Heart right ventricle (tissue), 16 donors: ENCODE measurements at regions not wholly inside any gene's neighbourhood (a gene's known extent, or its start where the extent isn't known, plus 50 kb on each side); places are given as distances from the start of the nearest gene placed in this dataset.

ENCODE experiments used
- ATAC-seq, 8 donors: fragments of 200-7000 bp; cut with Tn5 transposase; one replicate each; pipeline ENCODE4 v1.9.1; 2020; ENCODE audit warnings: mild to moderate bottlenecking in 8 of 8, moderate library complexity in 8 of 8, moderate number of reproducible peaks in 1 of 8
- DNase-seq, 2 donors: peaks; one replicate each; pipeline ENCODE4 v3.0.0-alpha.2; 2020
- H3K27ac ChIP-seq, 10 donors: fragments of 200-600 bp; sonication (generic) in 2 of 10; one replicate each; pipeline versions ENCODE4 v1.5.0 to v1.8.0; 2020 to 2022; ENCODE audit warnings: mild to moderate bottlenecking in 3 of 10
- H3K27me3 ChIP-seq, 7 donors: fragments of 200-600 bp; one replicate each; pipeline ENCODE4 v1.8.0; 2021 to 2022; ENCODE audit warnings: mild to moderate bottlenecking in 2 of 7
- H3K36me3 ChIP-seq, 9 donors: fragments of 200-600 bp; sonication (generic) in 1 of 9; one replicate each; pipeline versions ENCODE4 v1.5.0 to v1.8.0; 2020 to 2022; ENCODE audit warnings: mild to moderate bottlenecking in 2 of 9
- H3K4me1 ChIP-seq, 9 donors: fragments of 200-600 bp; sonication (generic) in 1 of 9; one replicate each; pipeline versions ENCODE4 v1.5.0 to v1.8.0; 2020 to 2022; ENCODE audit warnings: mild to moderate bottlenecking in 4 of 9
- H3K4me3 ChIP-seq, 10 donors: fragments of 200-600 bp; sonication (generic) in 2 of 10; one replicate each; pipeline versions ENCODE4 v1.5.0 to v1.8.0; 2020 to 2022; ENCODE audit warnings: mild to moderate bottlenecking in 7 of 10, moderate library complexity in 2 of 10
- H3K9me3 ChIP-seq, 11 donors: fragments of 200-600 bp in 10 of 11; sonication (generic) in 2 of 11; one replicate each; pipeline versions ENCODE4 v1.5.0 to v1.8.0; 2013 to 2022; ENCODE audit warnings: mild to moderate bottlenecking in 2 of 11, control low read depth in 1 of 11, moderate library complexity in 1 of 11
- CTCF ChIP-seq, 9 donors: fragments of 200-600 bp; sonication (generic) in 2 of 9; IDR thresholded peaks; one replicate each; pipeline versions ENCODE4 v1.5.0 to v1.8.0; 2021 to 2022; ENCODE audit warnings: antibody characterized with exemption in 9 of 9, mild to moderate bottlenecking in 5 of 9, moderate library complexity in 1 of 9
- WGBS, 2 donors: extraction: QIAGEN DNeasy Blood & Tissue Kit; methylation state at CpG; one replicate each; pipeline ENCODE4 v1.1.7; 2013; ENCODE audit warnings: inconsistent platforms in 1 of 2; 5-methylcytosine and 5-hydroxymethylcytosine counted together
- intact Hi-C, 10 donors: fragments of 100-400 bp; cut with DNase I; formaldehyde crosslinking; loops; one replicate each; pipeline versions ENCODE4 v1.11.1 to v1.14.2; 2022
- donor health status: Arrhythmogenic right ventricular cardiomyopathy.
- donor health status: ischemic (EF 13 %, LVEDD 7.1; RV severe dilation, severe dysfunction).
- donor health status: healthy with polysubstance abuse.
- donor health status: DM: no; HTN: yes; CAD: no.
- donor health status: DM: no; HTN: no; CAD: no.
- donor health status: ischemic (EF 25% LVEDD 6.9; RV normal size, moderate dysfunction).
- donor health status: ischemic (EF 25% LVEDD 5.7; RV mildly dilated, moderate dysfunction).
- donor health status: healthy.
- donor health status: DM: yes; HTN: yes; CAD: no.
- donor health status: Ischemic cardiomyopathy.
- donor health status: ischemic (EF 35%, LVEDD 5.7; RV mildly dilated, moderate dysfunction).
- donor health status: nonischemic (EF 11% LVEDD 7.7; RV severe dilation, severe dysfunction).
- donor health status: DM: yes; HTN: yes; CAD: no.
- donor health status: PGD.
- donor health status: ischemic (EF 29% LVEDD 5.4; RV normal size, mild dysfunction).
- donor health status: nonischemic (EF 23%, LVEDD 6.1; RV moderate dilation, normal function).

- no peaks in the 10 kb centered on the region for H3K4me1 ChIP-seq
- H3K27me3 ChIP-seq = no peaks in the 10 kb centered on the region
- intact Hi-C loops = no loop called here
- no peak overlapping the region for H3K27ac ChIP-seq
- no peak overlapping the region for H3K4me3 ChIP-seq
- no peaks in the 10 kb centered on the region for H3K36me3 ChIP-seq
- DNase-seq (no peak), ATAC-seq (no peak)
- WGBS, 2 donors = 81% methylated on average over 8 of the region's 8 CpGs
- TF ChIP-seq CTCF (IDR thresholded peaks at IDR 0.05) = no peak
- peaks cover 0 to 28% (median 0%) of the 10 kb centered on the region in 11 donors for H3K9me3 ChIP-seq
Observed at GRCh38 chr4:63379750-63380522, 1029.3 kb downstream of the TECRL start.

GRCh38 chr4:63371001-63371400 is 1038.2 kb downstream of the TECRL start:
- no peak overlapping the region for H3K27ac ChIP-seq
- intact Hi-C loops = no loop called here
- no peak for TF ChIP-seq CTCF (IDR thresholded peaks at IDR 0.05)

GRCh38 chr4:63361628-63362027 is 1047.6 kb downstream of the TECRL start:
- no peak for TF ChIP-seq CTCF (IDR thresholded peaks at IDR 0.05)
- Histone ChIP-seq H3K4me3 (no peak overlapping the region), H3K27me3 (no peaks in the 10 kb centered on the region), H3K4me1 (no peaks in the 10 kb centered on the region), H3K9me3 (no peaks in the 10 kb centered on the region), H3K27ac (no peak overlapping the region), H3K36me3 (no peaks in the 10 kb centered on the region)
- intact Hi-C loops = loop anchor here in 1 of 10 donors (5.0 kb wide), 1 partner anchor 1574 kb away; no protein-coding TSS in a partner anchor
- WGBS, 2 donors = 70 to 79% methylated on average over 2 of the region's 2 CpGs
- DNase-seq = no peak
- ATAC-seq = no peak

More at GRCh38 chr4:63371001-63371400, 1038.2 kb downstream of the TECRL start:
- Histone ChIP-seq H3K4me1 (no peaks in the 10 kb centered on the region), H3K36me3 (no peaks in the 10 kb centered on the region), H3K27me3 (no peaks in the 10 kb centered on the region), H3K9me3 (peaks cover 0 to 7% (median 0%) of the 10 kb centered on the region in 11 donors), H3K4me3 (no peak overlapping the region)
- ATAC-seq = no peak
- DNase-seq = no peak

- intact Hi-C loops = loop anchor here in 1 of 10 donors (5.0 kb wide), 1 partner anchor 1574 kb away; no protein-coding TSS in a partner anchor
- H3K36me3 ChIP-seq = no peaks in the 10 kb centered on the region
- 78 to 80% methylated on average over 3 of the region's 3 CpGs for WGBS, 2 donors
- no peaks in the 10 kb centered on the region for H3K27me3 ChIP-seq
- no peak for ATAC-seq
- DNase-seq = no peak
- H3K9me3 ChIP-seq = no peaks in the 10 kb centered on the region
- H3K4me1 ChIP-seq = no peaks in the 10 kb centered on the region
- H3K4me3 ChIP-seq = no peak overlapping the region
- no peak for TF ChIP-seq CTCF (IDR thresholded peaks at IDR 0.05)
- H3K27ac ChIP-seq = no peak overlapping the region
Observed at GRCh38 chr4:63361066-63361465, 1048.2 kb downstream of the TECRL start.
